ENCODE measurements at regions not wholly inside any gene's neighbourhood (a gene's known extent, or its start where the extent isn't known, plus 50 kb on each side); places are given as distances from the start of the nearest gene placed in this dataset.

DNA sequence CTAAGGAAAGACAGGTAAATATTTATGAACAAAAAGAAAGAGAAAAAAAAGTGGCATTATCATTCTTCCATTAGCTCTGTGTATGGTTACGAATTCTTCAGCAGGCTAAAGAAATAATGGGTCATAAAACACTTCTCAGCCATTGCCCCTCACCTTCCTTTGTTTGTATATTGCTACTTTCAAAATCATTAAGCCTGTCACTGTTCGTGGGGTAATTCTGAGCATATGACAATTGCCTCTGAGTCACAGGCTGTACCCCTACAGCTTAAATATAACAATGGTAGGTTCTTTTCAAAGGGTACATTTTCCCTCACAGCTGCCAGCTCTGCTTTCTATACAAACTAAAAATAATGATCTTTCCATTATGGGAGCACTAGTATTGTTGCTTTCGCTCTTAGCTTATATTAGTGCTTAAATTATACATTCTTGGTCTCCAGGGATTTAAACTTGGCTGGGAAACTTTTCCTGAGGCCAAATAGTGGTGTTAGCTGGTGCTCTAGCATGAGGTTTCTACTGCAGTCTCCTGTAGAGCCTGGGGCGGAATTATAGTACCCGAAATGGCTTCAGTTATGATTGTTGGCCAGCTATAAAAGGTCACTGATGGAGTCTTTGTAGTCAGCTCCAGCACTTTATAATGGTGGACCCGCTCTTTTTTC lies 74.7 kb upstream of the CDH11 start:
- H3K79me2 ChIP-seq (ENCODE audit: low read length), result no peaks in the 10 kb centered on the region
- no peaks in the 10 kb centered on the region for H3K36me3 ChIP-seq (ENCODE audit: insufficient read depth, low read length)
- no peak overlapping the region for H2AFZ ChIP-seq (ENCODE audit: low read length)
- no peak for DNase-seq
- no peaks in the 10 kb centered on the region for H3K27me3 ChIP-seq (ENCODE audit: low read length)
- no peak overlapping the region for H3K4me2 ChIP-seq (ENCODE audit: low read depth, low read length, poor library complexity, severe bottlenecking)
- H3K9me3 ChIP-seq (ENCODE audit: low read length), result no peaks in the 10 kb centered on the region
- no peak overlapping the region for H3K27ac ChIP-seq (ENCODE audit: low read length)
- H3K9me2 ChIP-seq (replicated peaks; ENCODE audit: insufficient read depth, low read length), result no peaks in the 10 kb centered on the region
- H3K4me1 ChIP-seq (ENCODE audit: low read length), result no peaks in the 10 kb centered on the region
- H3K9ac ChIP-seq (ENCODE audit: low read length), result no peak overlapping the region
- no peaks in the 10 kb centered on the region for H4K20me1 ChIP-seq (ENCODE audit: insufficient read depth, low read depth, low read length)
- H3K4me3 ChIP-seq (ENCODE audit: low read length), result no peak overlapping the region

DNA sequence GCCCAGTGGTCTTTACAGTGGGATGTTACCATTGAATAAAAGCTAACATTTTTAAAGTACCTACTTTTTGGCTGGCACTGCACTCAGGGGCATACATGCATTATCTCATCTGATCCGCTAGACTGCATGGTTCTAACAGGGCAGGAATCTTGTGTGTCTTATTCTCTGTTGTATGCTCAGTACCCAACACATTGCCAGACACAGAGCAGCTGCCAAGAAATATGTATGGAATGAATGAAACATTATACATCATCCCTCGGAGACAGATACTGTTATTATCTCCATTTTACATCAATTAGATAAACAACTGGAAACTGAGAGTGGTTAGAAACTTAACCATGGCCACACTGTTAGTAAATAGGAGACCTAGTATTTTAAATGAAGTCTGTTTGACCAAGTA lies 74.1 kb upstream of the CDH11 start:
- H3K79me2 ChIP-seq (ENCODE audit: low read length), result no peaks in the 10 kb centered on the region
- no peak overlapping the region for H3K27ac ChIP-seq (ENCODE audit: low read length)
- no peaks in the 10 kb centered on the region for H4K20me1 ChIP-seq (ENCODE audit: insufficient read depth, low read depth, low read length)
- no peak for DNase-seq
- no peaks in the 10 kb centered on the region for H3K27me3 ChIP-seq (ENCODE audit: low read length)
- H3K9ac ChIP-seq (ENCODE audit: low read length), result no peak overlapping the region
- H3K4me1 ChIP-seq (ENCODE audit: low read length), result no peaks in the 10 kb centered on the region
- no peaks in the 10 kb centered on the region for H3K9me2 ChIP-seq (replicated peaks; ENCODE audit: insufficient read depth, low read length)
- H2AFZ ChIP-seq (ENCODE audit: low read length), result no peak overlapping the region
- H3K4me2 ChIP-seq (ENCODE audit: low read depth, low read length, poor library complexity, severe bottlenecking), result no peak overlapping the region
- no peak overlapping the region for H3K4me3 ChIP-seq (ENCODE audit: low read length)
- no peaks in the 10 kb centered on the region for H3K9me3 ChIP-seq (ENCODE audit: low read length)
- no peaks in the 10 kb centered on the region for H3K36me3 ChIP-seq (ENCODE audit: insufficient read depth, low read length)

GRCh38 chr16:65185241-65185778 lies 63.4 kb upstream of the CDH11 start:
- H3K27me3 ChIP-seq (ENCODE audit: low read length), result no peaks in the 10 kb centered on the region
- no peak for DNase-seq
- no peaks in the 10 kb centered on the region for H4K20me1 ChIP-seq (ENCODE audit: insufficient read depth, low read depth, low read length)
- H2AFZ ChIP-seq (ENCODE audit: low read length), result no peak overlapping the region
- H3K79me2 ChIP-seq (ENCODE audit: low read length), result no peaks in the 10 kb centered on the region
- H3K27ac ChIP-seq (ENCODE audit: low read length), result no peak overlapping the region
- no peaks in the 10 kb centered on the region for H3K9me2 ChIP-seq (replicated peaks; ENCODE audit: insufficient read depth, low read length)
- no peaks in the 10 kb centered on the region for H3K9me3 ChIP-seq (ENCODE audit: low read length)
- H3K4me3 ChIP-seq (ENCODE audit: low read length), result no peak overlapping the region
- H3K4me2 ChIP-seq (ENCODE audit: low read depth, low read length, poor library complexity, severe bottlenecking), result no peak overlapping the region
- H3K36me3 ChIP-seq (ENCODE audit: insufficient read depth, low read length), result no peaks in the 10 kb centered on the region
- no peak overlapping the region for H3K9ac ChIP-seq (ENCODE audit: low read length)
- H3K4me1 ChIP-seq (ENCODE audit: low read length), result no peaks in the 10 kb centered on the region

- H3K27me3 ChIP-seq (ENCODE audit: low read length), result no peaks in the 10 kb centered on the region
- H4K20me1 ChIP-seq (ENCODE audit: insufficient read depth, low read depth, low read length), result no peaks in the 10 kb centered on the region
- H2AFZ ChIP-seq (ENCODE audit: low read length), result no peak overlapping the region
- no peak overlapping the region for H3K4me3 ChIP-seq (ENCODE audit: low read length)
- no peaks in the 10 kb centered on the region for H3K79me2 ChIP-seq (ENCODE audit: low read length)
- DNase-seq, result no peak
- no peaks in the 10 kb centered on the region for H3K9me3 ChIP-seq (ENCODE audit: low read length)
- H3K4me2 ChIP-seq (ENCODE audit: low read depth, low read length, poor library complexity, severe bottlenecking), result no peak overlapping the region
- no peak overlapping the region for H3K9ac ChIP-seq (ENCODE audit: low read length)
- no peaks in the 10 kb centered on the region for H3K9me2 ChIP-seq (replicated peaks; ENCODE audit: insufficient read depth, low read length)
- H3K36me3 ChIP-seq (ENCODE audit: insufficient read depth, low read length), result no peaks in the 10 kb centered on the region
- H3K27ac ChIP-seq (ENCODE audit: low read length), result no peak overlapping the region
- H3K4me1 ChIP-seq (ENCODE audit: low read length), result no peaks in the 10 kb centered on the region
Observed at GRCh38 chr16:65181071-65181561, 59.3 kb upstream of the CDH11 start.

DNA sequence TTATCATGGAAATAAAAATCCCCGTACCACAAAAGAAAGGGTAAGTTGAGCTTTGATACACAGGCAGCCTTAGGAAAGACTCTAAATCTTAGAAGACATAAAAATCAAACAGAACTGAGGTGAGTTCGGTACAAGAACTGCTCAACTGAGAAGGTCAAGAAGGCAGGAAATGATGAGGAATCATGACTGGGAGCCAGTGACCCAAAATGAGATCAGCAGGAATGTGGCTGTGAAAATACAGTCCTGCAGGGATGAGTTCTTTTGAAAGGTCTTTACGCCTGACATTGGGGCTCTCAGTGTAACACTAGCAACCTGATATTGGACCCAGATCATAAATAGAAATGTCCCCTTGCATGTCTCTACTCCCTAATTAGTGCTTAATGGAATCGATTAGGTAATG lies 56.3 kb upstream of the CDH11 start:
- H3K4me1 ChIP-seq (ENCODE audit: low read length), result no peaks in the 10 kb centered on the region

DNA sequence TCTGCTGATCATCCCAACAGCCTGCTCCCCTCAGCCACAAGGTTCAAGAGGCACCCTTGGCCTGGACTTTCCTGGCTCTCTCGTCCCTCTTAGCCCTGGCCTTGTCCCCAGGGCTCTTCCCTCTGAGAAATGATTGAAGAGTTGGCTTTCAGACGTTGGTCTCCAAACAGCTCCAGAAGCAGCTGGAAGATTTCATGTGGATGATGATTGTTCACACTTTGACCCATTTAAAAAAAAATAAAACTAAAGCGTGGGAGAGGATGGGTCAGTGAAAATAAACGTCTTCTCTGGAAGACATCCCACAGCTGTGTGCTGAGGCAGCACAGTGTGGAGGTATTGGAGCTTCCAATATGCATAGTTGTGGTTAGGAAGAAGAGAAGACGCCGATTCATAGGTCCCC lies 54.7 kb upstream of the CDH11 start:
- Histone ChIP-seq H3K36me3 (ENCODE audit: insufficient read depth, low read length) (no peaks in the 10 kb centered on the region), H3K4me1 (ENCODE audit: low read length) (no peaks in the 10 kb centered on the region), H3K9ac (ENCODE audit: low read length) (no peak overlapping the region), H3K4me3 (ENCODE audit: low read length) (no peak overlapping the region), H3K4me2 (ENCODE audit: low read depth, low read length, poor library complexity, severe bottlenecking) (no peak overlapping the region), H3K9me3 (ENCODE audit: low read length) (no peaks in the 10 kb centered on the region), H2AFZ (ENCODE audit: low read length) (no peak overlapping the region), H3K27me3 (ENCODE audit: low read length) (no peaks in the 10 kb centered on the region), H3K27ac (ENCODE audit: low read length) (no peak overlapping the region), H4K20me1 (ENCODE audit: insufficient read depth, low read depth, low read length) (no peaks in the 10 kb centered on the region), H3K79me2 (ENCODE audit: low read length) (no peaks in the 10 kb centered on the region), H3K9me2 (replicated peaks; ENCODE audit: insufficient read depth, low read length) (no peaks in the 10 kb centered on the region)
- DNase-seq, result no peak

More for the DNA sequence above, 56.3 kb upstream of the CDH11 start:
- Histone ChIP-seq H3K9me3 (ENCODE audit: low read length) (no peaks in the 10 kb centered on the region), H3K4me3 (ENCODE audit: low read length) (no peak overlapping the region), H3K9me2 (replicated peaks; ENCODE audit: insufficient read depth, low read length) (no peaks in the 10 kb centered on the region), H3K27ac (ENCODE audit: low read length) (no peak overlapping the region), H4K20me1 (ENCODE audit: insufficient read depth, low read depth, low read length) (no peaks in the 10 kb centered on the region), H2AFZ (ENCODE audit: low read length) (no peak overlapping the region), H3K27me3 (ENCODE audit: low read length) (no peaks in the 10 kb centered on the region), H3K79me2 (ENCODE audit: low read length) (no peaks in the 10 kb centered on the region), H3K9ac (ENCODE audit: low read length) (no peak overlapping the region), H3K4me2 (ENCODE audit: low read depth, low read length, poor library complexity, severe bottlenecking) (no peak overlapping the region), H3K36me3 (ENCODE audit: insufficient read depth, low read length) (no peaks in the 10 kb centered on the region)
- no peak for DNase-seq

- no peak for DNase-seq
- H3K36me3 ChIP-seq (ENCODE audit: insufficient read depth, low read length), result no peaks in the 10 kb centered on the region
- no peak overlapping the region for H3K4me2 ChIP-seq (ENCODE audit: low read depth, low read length, poor library complexity, severe bottlenecking)
- H3K4me1 ChIP-seq (ENCODE audit: low read length), result no peaks in the 10 kb centered on the region
- H3K27me3 ChIP-seq (ENCODE audit: low read length), result no peaks in the 10 kb centered on the region
- H3K9me3 ChIP-seq (ENCODE audit: low read length), result no peaks in the 10 kb centered on the region
- no peak overlapping the region for H3K4me3 ChIP-seq (ENCODE audit: low read length)
- H4K20me1 ChIP-seq (ENCODE audit: insufficient read depth, low read depth, low read length), result no peaks in the 10 kb centered on the region
- H3K9ac ChIP-seq (ENCODE audit: low read length), result no peak overlapping the region
- no peaks in the 10 kb centered on the region for H3K9me2 ChIP-seq (replicated peaks; ENCODE audit: insufficient read depth, low read length)
- no peaks in the 10 kb centered on the region for H3K79me2 ChIP-seq (ENCODE audit: low read length)
- H2AFZ ChIP-seq (ENCODE audit: low read length), result no peak overlapping the region
- no peak overlapping the region for H3K27ac ChIP-seq (ENCODE audit: low read length)
Observed at GRCh38 chr16:65172356-65172755, 50.5 kb upstream of the CDH11 start.

Data from Karpas-422 (cell line).